Astrocyte (in vitro differentiated cells and primary cell): ENCODE measurements at regions not wholly inside any gene's neighbourhood (a gene's known extent, or its start where the extent isn't known, plus 50 kb on each side); places are given as distances from the start of the nearest gene placed in this dataset.

Experiments
- EZH2 ChIP-seq: IDR thresholded peaks from 2 replicates; pipeline ENCODE4 v1.6.1; 2012; ENCODE audit warnings: mild to moderate bottlenecking, low read length, inconsistent platforms; ENCODE audit not compliant: insufficient read depth
- TF ChIP-seq, protein P1 (sequence below): IDR thresholded peaks from 2 replicates; pipeline ENCODE4 v1.5.1; 2011; ENCODE audit warnings: low read depth, mild to moderate bottlenecking, inconsistent platforms, low read length, moderate library complexity; ENCODE audit not compliant: insufficient read depth

- TF ChIP-seq, protein P1, sequence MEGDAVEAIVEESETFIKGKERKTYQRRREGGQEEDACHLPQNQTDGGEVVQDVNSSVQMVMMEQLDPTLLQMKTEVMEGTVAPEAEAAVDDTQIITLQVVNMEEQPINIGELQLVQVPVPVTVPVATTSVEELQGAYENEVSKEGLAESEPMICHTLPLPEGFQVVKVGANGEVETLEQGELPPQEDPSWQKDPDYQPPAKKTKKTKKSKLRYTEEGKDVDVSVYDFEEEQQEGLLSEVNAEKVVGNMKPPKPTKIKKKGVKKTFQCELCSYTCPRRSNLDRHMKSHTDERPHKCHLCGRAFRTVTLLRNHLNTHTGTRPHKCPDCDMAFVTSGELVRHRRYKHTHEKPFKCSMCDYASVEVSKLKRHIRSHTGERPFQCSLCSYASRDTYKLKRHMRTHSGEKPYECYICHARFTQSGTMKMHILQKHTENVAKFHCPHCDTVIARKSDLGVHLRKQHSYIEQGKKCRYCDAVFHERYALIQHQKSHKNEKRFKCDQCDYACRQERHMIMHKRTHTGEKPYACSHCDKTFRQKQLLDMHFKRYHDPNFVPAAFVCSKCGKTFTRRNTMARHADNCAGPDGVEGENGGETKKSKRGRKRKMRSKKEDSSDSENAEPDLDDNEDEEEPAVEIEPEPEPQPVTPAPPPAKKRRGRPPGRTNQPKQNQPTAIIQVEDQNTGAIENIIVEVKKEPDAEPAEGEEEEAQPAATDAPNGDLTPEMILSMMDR = no peak
- TF ChIP-seq EZH2 = no peak
These were observed 220.5 kb upstream of the SSTR4 start for GRCh38 chr20:22814471-22815205.
